IMR-90 (cell line): ENCODE measurements at regions not wholly inside any gene's neighbourhood (a gene's known extent, or its start where the extent isn't known, plus 50 kb on each side); places are given as distances from the start of the nearest gene placed in this dataset.

Source experiments
- ATAC-seq: fragments of 200-7000 bp; cut with Tn5 transposase; 2 replicates; pipeline ENCODE4 v1.9.1; 2020; ENCODE audit warnings: low read depth, mild to moderate bottlenecking, moderate library complexity
- BruUV-seq: library from RNA; stranded (reverse); fragments of 400-500 nt; replicated peaks from 2 replicates; lab custom pipeline; 2021; lab: Mats Ljungman, UMichigan
- CTCF ChIA-PET: fragments of 300-600 bp; formaldehyde crosslinking; extraction: SDS; loops from one replicate; lab custom pipeline; 2021; ENCODE audit warnings: antibody characterized with exemption; lab: Yijun Ruan, JAX
- POLR2A ChIA-PET: fragments of 300-600 bp; sonication (Branson Sonifier 250); formaldehyde crosslinking; loops from one replicate; lab custom pipeline; 2022; ENCODE audit warnings: antibody characterized with exemption; ENCODE audit not compliant: unreplicated experiment; lab: Charles Lee
- DNase-seq: peaks from one replicate; pipeline ENCODE4 v3.0.0; 2013
- H2AFZ ChIP-seq: replicated peaks from 2 replicates; pipeline ENCODE3; 2013; ENCODE audit warnings: low read length, mild to moderate bottlenecking; ENCODE audit not compliant: poor library complexity
- H2AK5ac ChIP-seq: 2 replicates; pipeline ENCODE4 v1.6.1; 2013; ENCODE audit warnings: low read depth, low read length, inconsistent platforms
- H2AK9ac ChIP-seq: replicated peaks from 2 replicates; pipeline ENCODE3; 2013; ENCODE audit warnings: mild to moderate bottlenecking, low read depth, low read length, moderate library complexity; ENCODE audit not compliant: poor library complexity
- H2BK120ac ChIP-seq: 2 replicates; pipeline ENCODE4 v1.6.1; 2013; ENCODE audit warnings: low read depth, low read length, inconsistent platforms
- H2BK15ac ChIP-seq: 3 replicates; pipeline ENCODE4 v1.6.1; 2013; ENCODE audit warnings: low read depth, low read length, inconsistent platforms
- H2BK20ac ChIP-seq: 2 replicates; pipeline ENCODE4 v1.6.1; 2013; ENCODE audit warnings: low read depth, mild to moderate bottlenecking, inconsistent platforms, low read length, moderate library complexity
- H2BK5ac ChIP-seq: 2 replicates; pipeline ENCODE4 v1.6.1; 2013; ENCODE audit warnings: mild to moderate bottlenecking, low read depth, low read length, inconsistent platforms; ENCODE audit not compliant: poor library complexity, severe bottlenecking
- H3K14ac ChIP-seq: replicated peaks from 2 replicates; pipeline ENCODE4 v1.6.1; 2013; ENCODE audit warnings: low read depth, low read length, inconsistent platforms
- H3K18ac ChIP-seq: 2 replicates; pipeline ENCODE4 v1.6.1; 2013; ENCODE audit warnings: low read depth, low read length, control low read depth
- H3K23ac ChIP-seq: 2 replicates; pipeline ENCODE4 v1.6.1; 2013; ENCODE audit warnings: low read depth, low read length, inconsistent platforms
- H3K27ac ChIP-seq: 2 replicates; pipeline ENCODE4 v1.5.1; 2013; ENCODE audit warnings: mild to moderate bottlenecking, control low read depth, low read length; ENCODE audit not compliant: insufficient read depth
- H3K27me3 ChIP-seq: 2 replicates; pipeline ENCODE4 v1.6.1; 2013; ENCODE audit warnings: low read length; ENCODE audit not compliant: control insufficient read depth, insufficient read depth
- H3K36me3 ChIP-seq: 2 replicates; pipeline ENCODE4 v1.6.1; 2013; ENCODE audit warnings: low read length, mixed read lengths; ENCODE audit not compliant: control insufficient read depth, insufficient read depth
- H3K4ac ChIP-seq: 2 replicates; pipeline ENCODE4 v1.6.1; 2013; ENCODE audit warnings: low read depth, low read length, inconsistent platforms
- H3K4me1 ChIP-seq: 2 replicates; pipeline ENCODE4 v1.6.1; 2013; ENCODE audit warnings: low read length, mixed read lengths; ENCODE audit not compliant: control insufficient read depth, insufficient read depth
- H3K4me2 ChIP-seq: 2 replicates; pipeline ENCODE4 v1.6.1; 2013; ENCODE audit warnings: low read depth, mild to moderate bottlenecking, control low read depth, low read length, moderate library complexity
- H3K4me3 ChIP-seq: 2 replicates; pipeline ENCODE4 v1.5.1; 2013; ENCODE audit warnings: low read depth, mild to moderate bottlenecking, control low read depth, low read length, moderate library complexity; ENCODE audit not compliant: insufficient read depth
- H3K56ac ChIP-seq: 2 replicates; pipeline ENCODE4 v1.6.1; 2013; ENCODE audit warnings: low read length, inconsistent platforms; ENCODE audit not compliant: insufficient read depth; ENCODE audit errors: extremely low read depth
- H3K79me1 ChIP-seq, 2 experiments: 2 replicates each; pipeline ENCODE4 v1.6.1; 2013; ENCODE audit warnings: low read length in 2 of 2, inconsistent platforms in 1 of 2, low read depth in 1 of 2
- H3K9ac ChIP-seq: 2 replicates; pipeline ENCODE4 v1.6.1; 2013; ENCODE audit warnings: low read depth, low read length, control low read depth
- H3K9me1 ChIP-seq: 2 replicates; pipeline ENCODE4 v1.6.1; 2013; ENCODE audit warnings: low read length, inconsistent platforms; ENCODE audit not compliant: insufficient read depth
- H3K9me3 ChIP-seq: 2 replicates; pipeline ENCODE4 v1.6.1; 2013; ENCODE audit warnings: low read length; ENCODE audit not compliant: control insufficient read depth, insufficient read depth
- H4K20me1 ChIP-seq: 2 replicates; pipeline ENCODE4 v1.6.1; 2013; ENCODE audit warnings: low read length, inconsistent platforms; ENCODE audit not compliant: insufficient read depth
- H4K5ac ChIP-seq: 2 replicates; pipeline ENCODE4 v1.6.1; 2013; ENCODE audit warnings: mild to moderate bottlenecking, low read depth, low read length, control low read depth
- H4K8ac ChIP-seq, 2 experiments: 2 replicates each; pipeline ENCODE4 v1.6.1; 2013; ENCODE audit warnings: low read depth in 2 of 2, low read length in 2 of 2, control low read depth in 1 of 2, inconsistent platforms in 1 of 2
- H4K91ac ChIP-seq: 2 replicates; pipeline ENCODE4 v1.6.1; 2013; ENCODE audit warnings: low read depth, low read length, inconsistent platforms; ENCODE audit not compliant: insufficient read depth
- RCOR1 ChIP-seq: IDR thresholded peaks from 2 replicates; pipeline ENCODE4 v1.6.1; 2012; ENCODE audit warnings: mild to moderate bottlenecking, low read length, improper control_type of control experiment; ENCODE audit not compliant: insufficient replicate concordance
- WGBS, 2 experiments: methylation state at CpG; one replicate each; pipeline versions ENCODE4 v1.1.5 to v1.1.7; 2013; ENCODE audit warnings: missing lambda C conversion rate in 2 of 2; ENCODE audit not compliant: insufficient read length in 1 of 2; ENCODE audit errors: extremely low coverage in 2 of 2; 5-methylcytosine and 5-hydroxymethylcytosine counted together
- dilution Hi-C: fragments of 300-500 bp; cut with HindIII; formaldehyde crosslinking; loops from one replicate; pipeline ENCODE4 v1.14.3; 2018; ENCODE audit warnings: low sequenced_read_pairs; ENCODE audit not compliant: unreplicated experiment
- in situ Hi-C: fragments of 300-500 bp; cut with MboI; formaldehyde crosslinking; loops from 3 replicates; pipeline ENCODE4 v1.14.3; 2019; ENCODE audit warnings: low sequenced_read_pairs, inconsistent platforms, mixed read lengths
- intact Hi-C: fragments of 100-400 bp; cut with micrococcal nuclease; formaldehyde crosslinking; loops from 2 replicates; pipeline ENCODE4 v1.10.0; 2022
- TF ChIP-seq, protein P1 (sequence below): conservative IDR thresholded peaks from 2 replicates; pipeline ENCODE4 v1.5.1; 2012; ENCODE audit warnings: mild to moderate bottlenecking, low read depth, low read length, improper control_type of control experiment

DNA sequence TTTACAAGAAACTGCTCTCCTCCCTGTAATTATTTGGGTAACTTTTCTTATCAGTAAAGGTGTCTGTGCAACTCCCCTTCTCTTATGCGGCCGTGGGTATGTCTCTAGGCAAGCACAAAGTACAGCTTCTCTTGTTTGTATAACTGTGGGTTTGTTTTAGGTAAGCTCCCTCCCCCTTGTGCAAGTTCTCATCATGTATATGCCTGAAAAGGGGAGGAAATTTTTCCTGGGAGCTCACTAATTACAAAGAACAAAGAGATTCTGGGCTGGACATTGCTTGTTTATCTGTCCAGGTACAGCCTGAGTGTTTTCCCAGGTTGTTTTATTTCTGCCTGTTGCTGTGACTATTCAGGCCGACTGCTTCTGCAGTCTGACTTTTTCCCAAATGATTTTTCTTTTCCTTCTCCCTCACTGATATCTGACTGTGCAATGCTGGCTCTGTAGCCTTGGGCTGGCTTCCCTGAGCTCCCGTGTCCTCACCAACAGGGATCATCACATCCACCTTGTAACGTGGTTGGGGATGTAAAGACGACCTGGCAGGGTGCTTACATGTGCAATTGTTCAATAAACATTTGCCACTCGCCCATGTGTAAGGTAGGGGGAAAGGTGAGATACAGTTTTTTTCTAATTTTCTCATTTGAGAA lies 916.5 kb downstream of the AACS start:
- H3K27ac ChIP-seq = no peak overlapping the region
- H4K91ac ChIP-seq = no peak overlapping the region
- no peaks in the 10 kb centered on the region for H3K79me1 ChIP-seq
- in situ Hi-C loops = no loop called here
- H3K36me3 ChIP-seq = no peaks in the 10 kb centered on the region
- no peaks in the 10 kb centered on the region for H3K27me3 ChIP-seq
- no peaks in the 10 kb centered on the region for H3K9me1 ChIP-seq
- DNase-seq (no peak), ATAC-seq (no peak)
- H2BK15ac ChIP-seq = no peak overlapping the region
- no peaks in the 10 kb centered on the region for H4K20me1 ChIP-seq
- H3K9ac ChIP-seq = no peak overlapping the region
- no peak overlapping the region for H2BK20ac ChIP-seq
- no peak overlapping the region for H4K5ac ChIP-seq
- intact Hi-C loops = no loop called here
- H2AK5ac ChIP-seq = no peak overlapping the region
- CTCF ChIA-PET = no interaction called here
- WGBS, 2 experiments = no CpG with 5 or more reads among the region's 7 CpGs
- H3K14ac ChIP-seq = no peak overlapping the region
- no peak overlapping the region for H4K8ac ChIP-seq
- POLR2A ChIA-PET = no interaction called here
- H2BK120ac ChIP-seq = no peak overlapping the region
- no peak overlapping the region for H3K18ac ChIP-seq
- no peaks in the 10 kb centered on the region for H3K4me1 ChIP-seq
- no peak overlapping the region for H2BK5ac ChIP-seq
- H3K4ac ChIP-seq = no peak overlapping the region
- no peak overlapping the region for H2AK9ac ChIP-seq
- no peak overlapping the region for H3K4me3 ChIP-seq
- no peak overlapping the region for H3K4me2 ChIP-seq
- no TSS peak for BruUV-seq
- H2AFZ ChIP-seq = no peak overlapping the region
- dilution Hi-C loops = no loop called here
- TF ChIP-seq, protein P1, sequence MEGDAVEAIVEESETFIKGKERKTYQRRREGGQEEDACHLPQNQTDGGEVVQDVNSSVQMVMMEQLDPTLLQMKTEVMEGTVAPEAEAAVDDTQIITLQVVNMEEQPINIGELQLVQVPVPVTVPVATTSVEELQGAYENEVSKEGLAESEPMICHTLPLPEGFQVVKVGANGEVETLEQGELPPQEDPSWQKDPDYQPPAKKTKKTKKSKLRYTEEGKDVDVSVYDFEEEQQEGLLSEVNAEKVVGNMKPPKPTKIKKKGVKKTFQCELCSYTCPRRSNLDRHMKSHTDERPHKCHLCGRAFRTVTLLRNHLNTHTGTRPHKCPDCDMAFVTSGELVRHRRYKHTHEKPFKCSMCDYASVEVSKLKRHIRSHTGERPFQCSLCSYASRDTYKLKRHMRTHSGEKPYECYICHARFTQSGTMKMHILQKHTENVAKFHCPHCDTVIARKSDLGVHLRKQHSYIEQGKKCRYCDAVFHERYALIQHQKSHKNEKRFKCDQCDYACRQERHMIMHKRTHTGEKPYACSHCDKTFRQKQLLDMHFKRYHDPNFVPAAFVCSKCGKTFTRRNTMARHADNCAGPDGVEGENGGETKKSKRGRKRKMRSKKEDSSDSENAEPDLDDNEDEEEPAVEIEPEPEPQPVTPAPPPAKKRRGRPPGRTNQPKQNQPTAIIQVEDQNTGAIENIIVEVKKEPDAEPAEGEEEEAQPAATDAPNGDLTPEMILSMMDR = no peak
- TF ChIP-seq RCOR1 = no peak
- peaks cover 17% of the 10 kb centered on the region for H3K9me3 ChIP-seq
- H3K23ac ChIP-seq = no peak overlapping the region
- no peak overlapping the region for H3K56ac ChIP-seq
